ENCODE measurements at regions not wholly inside any gene's neighbourhood (a gene's known extent, or its start where the extent isn't known, plus 50 kb on each side); places are given as distances from the start of the nearest gene placed in this dataset.

DNA sequence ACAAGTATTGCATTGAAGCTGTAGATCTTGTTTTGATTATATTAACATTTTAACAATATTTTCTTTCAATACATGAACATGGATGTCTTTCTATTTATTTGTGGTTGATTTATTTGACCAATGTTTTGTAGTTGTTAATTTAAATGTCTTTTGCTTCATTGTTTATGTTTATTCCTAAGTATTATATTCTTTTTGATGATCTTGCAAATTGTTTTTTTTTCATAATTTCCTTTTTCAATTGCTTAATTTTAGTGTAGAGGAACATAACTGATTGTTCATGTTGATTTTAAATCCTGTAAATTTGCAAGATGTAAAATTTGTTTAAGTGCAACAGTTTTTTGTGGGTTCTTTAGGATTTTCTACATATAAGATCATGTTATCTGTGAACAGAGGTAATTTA, 744.1 kb downstream of the FAM133A start:
- Histone ChIP-seq H3K27ac (ENCODE audit: low read depth, low read length) (no peak overlapping the region), H2BK12ac (ENCODE audit: low read length) (no peak overlapping the region), H4K12ac (ENCODE audit: low read depth, low read length) (no peak overlapping the region), H4K91ac (ENCODE audit: low read depth, low read length) (no peak overlapping the region), H2AFZ (ENCODE audit: insufficient read depth, low read length, poor library complexity) (no peak overlapping the region), H3K14ac (ENCODE audit: low read length) (no peak overlapping the region), H3K4me3 (ENCODE audit: low read depth, low read length) (no peak overlapping the region), H2BK120ac (ENCODE audit: insufficient read depth, low read length, poor library complexity) (no peak overlapping the region), H3K9me3 (ENCODE audit: insufficient read depth, low read depth, low read length) (no peaks in the 10 kb centered on the region), H3K23ac (ENCODE audit: low read length) (no peak overlapping the region), H3K18ac (ENCODE audit: low read length) (no peak overlapping the region), H2BK5ac (ENCODE audit: low read depth, low read length, poor library complexity) (no peak overlapping the region), H3K79me2 (ENCODE audit: control insufficient read depth, insufficient read depth, low read length, poor library complexity) (no peaks in the 10 kb centered on the region), H2AK5ac (ENCODE audit: low read length) (no peak overlapping the region), H3K4me2 (ENCODE audit: low read length) (no peak overlapping the region), H3K27me3 (ENCODE audit: insufficient read depth, low read length) (no peaks in the 10 kb centered on the region), H3K9ac (ENCODE audit: low read length) (no peak overlapping the region), H3K79me1 (ENCODE audit: low read length) (peaks cover 2% of the 10 kb centered on the region), H3K4me1 (ENCODE audit: control insufficient read depth in 1 of 2, insufficient read depth in 2 of 2, low read length in 2 of 2) (no peaks in the 10 kb centered on the region), H3K36me3 (ENCODE audit: control insufficient read depth in 1 of 2, insufficient read depth in 2 of 2, low read length in 2 of 2) (peaks cover 0 to 2% of the 10 kb centered on the region in 2 experiments), H4K8ac (ENCODE audit: low read depth, low read length) (no peak overlapping the region), H3K4ac (ENCODE audit: low read depth, low read length) (no peak overlapping the region)
- no peak for DNase-seq

GRCh38 chrX:94424456-94424855, 750.5 kb downstream of the FAM133A start:
- no peak overlapping the region for H3K4me3 ChIP-seq (ENCODE audit: low read depth, low read length)
- no peak overlapping the region for H4K12ac ChIP-seq (ENCODE audit: low read depth, low read length)
- no peak overlapping the region for H4K8ac ChIP-seq (ENCODE audit: low read depth, low read length)
- peak overlapping the region; percentile 26 for H2BK5ac ChIP-seq (ENCODE audit: low read depth, low read length, poor library complexity)
- WGBS (ENCODE audit: extremely low coverage, insufficient coverage, insufficient read length): no CpG with 5 or more reads among the region's 3 CpGs
- H3K4me1 ChIP-seq (ENCODE audit: control insufficient read depth in 1 of 2, insufficient read depth in 2 of 2, low read length in 2 of 2): peaks cover 0 to 6% of the 10 kb centered on the region in 2 experiments
- H3K27ac ChIP-seq (ENCODE audit: low read depth, low read length): peak overlapping the region; percentile 97
- no peaks in the 10 kb centered on the region for H3K27me3 ChIP-seq (ENCODE audit: insufficient read depth, low read length)
- H3K4me2 ChIP-seq (ENCODE audit: low read length): no peak overlapping the region
- no peak overlapping the region for H3K14ac ChIP-seq (ENCODE audit: low read length)
- no peak overlapping the region for H3K9ac ChIP-seq (ENCODE audit: low read length)
- H3K23ac ChIP-seq (ENCODE audit: low read length): no peak overlapping the region
- no peaks in the 10 kb centered on the region for H3K9me3 ChIP-seq (ENCODE audit: insufficient read depth, low read depth, low read length)
- DNase-seq: no peak
- peak overlapping the region; percentile 20 for H4K91ac ChIP-seq (ENCODE audit: low read depth, low read length)
- no peaks in the 10 kb centered on the region for H3K79me2 ChIP-seq (ENCODE audit: control insufficient read depth, insufficient read depth, low read length, poor library complexity)
- H3K18ac ChIP-seq (ENCODE audit: low read length): no peak overlapping the region
- peaks cover 7% of the 10 kb centered on the region for H3K79me1 ChIP-seq (ENCODE audit: low read length)
- peak overlapping the region; percentile 45 for H2BK120ac ChIP-seq (ENCODE audit: insufficient read depth, low read length, poor library complexity)
- H2AK5ac ChIP-seq (ENCODE audit: low read length): no peak overlapping the region
- H2AFZ ChIP-seq (ENCODE audit: insufficient read depth, low read length, poor library complexity): no peak overlapping the region
- no peak overlapping the region for H2BK12ac ChIP-seq (ENCODE audit: low read length)
- H3K36me3 ChIP-seq (ENCODE audit: control insufficient read depth in 1 of 2, insufficient read depth in 2 of 2, low read length in 2 of 2): peaks cover 0 to 2% of the 10 kb centered on the region in 2 experiments
- no peak overlapping the region for H3K4ac ChIP-seq (ENCODE audit: low read depth, low read length)

GRCh38 chrX:94430091-94430490, 756.1 kb downstream of the FAM133A start:
- Histone ChIP-seq H4K8ac (ENCODE audit: low read depth, low read length) (no peak overlapping the region), H3K79me2 (ENCODE audit: control insufficient read depth, insufficient read depth, low read length, poor library complexity) (no peaks in the 10 kb centered on the region), H3K27ac (ENCODE audit: low read depth, low read length) (no peak overlapping the region), H3K9me3 (ENCODE audit: insufficient read depth, low read depth, low read length) (no peaks in the 10 kb centered on the region), H3K9ac (ENCODE audit: low read length) (no peak overlapping the region), H3K4me2 (ENCODE audit: low read length) (no peak overlapping the region), H3K18ac (ENCODE audit: low read length) (no peak overlapping the region), H3K79me1 (ENCODE audit: low read length) (peaks cover 2% of the 10 kb centered on the region), H3K27me3 (ENCODE audit: insufficient read depth, low read length) (no peaks in the 10 kb centered on the region), H2BK12ac (ENCODE audit: low read length) (no peak overlapping the region), H3K4me3 (ENCODE audit: low read depth, low read length) (no peak overlapping the region), H2AK5ac (ENCODE audit: low read length) (no peak overlapping the region), H3K14ac (ENCODE audit: low read length) (no peak overlapping the region), H3K4ac (ENCODE audit: low read depth, low read length) (no peak overlapping the region), H2AFZ (ENCODE audit: insufficient read depth, low read length, poor library complexity) (no peak overlapping the region), H2BK5ac (ENCODE audit: low read depth, low read length, poor library complexity) (no peak overlapping the region), H3K36me3 (ENCODE audit: control insufficient read depth in 1 of 2, insufficient read depth in 2 of 2, low read length in 2 of 2) (no peaks in the 10 kb centered on the region), H4K12ac (ENCODE audit: low read depth, low read length) (no peak overlapping the region), H3K23ac (ENCODE audit: low read length) (no peak overlapping the region), H4K91ac (ENCODE audit: low read depth, low read length) (no peak overlapping the region), H2BK120ac (ENCODE audit: insufficient read depth, low read length, poor library complexity) (no peak overlapping the region), H3K4me1 (ENCODE audit: control insufficient read depth in 1 of 2, insufficient read depth in 2 of 2, low read length in 2 of 2) (peaks cover 0 to under 1% of the 10 kb centered on the region in 2 experiments)
- no CpG with 5 or more reads among the region's 1 CpG for WGBS (ENCODE audit: extremely low coverage, insufficient coverage, insufficient read length)
- DNase-seq: no peak

GRCh38 chrX:94435799-94436198, 761.8 kb downstream of the FAM133A start:
- H3K4me2 ChIP-seq (ENCODE audit: low read length): no peak overlapping the region
- H2BK12ac ChIP-seq (ENCODE audit: low read length): no peak overlapping the region
- H4K8ac ChIP-seq (ENCODE audit: low read depth, low read length): no peak overlapping the region
- no peak overlapping the region for H3K14ac ChIP-seq (ENCODE audit: low read length)
- H3K79me2 ChIP-seq (ENCODE audit: control insufficient read depth, insufficient read depth, low read length, poor library complexity): no peaks in the 10 kb centered on the region
- peak; percentile 48 to 80 for DNase-seq
- H2BK120ac ChIP-seq (ENCODE audit: insufficient read depth, low read length, poor library complexity): no peak overlapping the region
- no CpG with 5 or more reads among the region's 4 CpGs for WGBS (ENCODE audit: extremely low coverage, insufficient coverage, insufficient read length)
- H3K79me1 ChIP-seq (ENCODE audit: low read length): no peaks in the 10 kb centered on the region
- no peaks in the 10 kb centered on the region for H3K27me3 ChIP-seq (ENCODE audit: insufficient read depth, low read length)
- no peak overlapping the region for H4K91ac ChIP-seq (ENCODE audit: low read depth, low read length)
- H2AK5ac ChIP-seq (ENCODE audit: low read length): no peak overlapping the region
- H3K4me1 ChIP-seq (ENCODE audit: control insufficient read depth in 1 of 2, insufficient read depth in 2 of 2, low read length in 2 of 2): no peaks in the 10 kb centered on the region
- H3K4me3 ChIP-seq (ENCODE audit: low read depth, low read length): no peak overlapping the region
- peak overlapping the region; percentile 53 for H3K27ac ChIP-seq (ENCODE audit: low read depth, low read length)
- H3K4ac ChIP-seq (ENCODE audit: low read depth, low read length): no peak overlapping the region
- no peak overlapping the region for H4K12ac ChIP-seq (ENCODE audit: low read depth, low read length)
- no peak overlapping the region for H3K23ac ChIP-seq (ENCODE audit: low read length)
- no peak overlapping the region for H3K9ac ChIP-seq (ENCODE audit: low read length)
- H3K9me3 ChIP-seq (ENCODE audit: insufficient read depth, low read depth, low read length): no peaks in the 10 kb centered on the region
- no peak overlapping the region for H3K18ac ChIP-seq (ENCODE audit: low read length)
- H2BK5ac ChIP-seq (ENCODE audit: low read depth, low read length, poor library complexity): no peak overlapping the region
- H3K36me3 ChIP-seq (ENCODE audit: control insufficient read depth in 1 of 2, insufficient read depth in 2 of 2, low read length in 2 of 2): no peaks in the 10 kb centered on the region
- no peak overlapping the region for H2AFZ ChIP-seq (ENCODE audit: insufficient read depth, low read length, poor library complexity)

Measured in trophoblast cell (in vitro differentiated cells and primary cell).